Fibroblast of mammary gland (primary cell): ENCODE measurements at regions not wholly inside any gene's neighbourhood (a gene's known extent, or its start where the extent isn't known, plus 50 kb on each side); places are given as distances from the start of the nearest gene placed in this dataset.
"Not testable (repeated sequence)": the region's sequence is repeated elsewhere in the genome, so short reads cannot be mapped to it uniquely, and the experiment has no call there.

Experiments used
- DNase-seq: peaks from one replicate; pipeline ENCODE4 v3.0.0-alpha.2; 2010; ENCODE audit warnings: low read depth
- H3K4me3 ChIP-seq: 2 replicates; pipeline ENCODE4 v1.5.1; 2011; ENCODE audit warnings: low read depth, mild to moderate bottlenecking, low read length, moderate library complexity; ENCODE audit not compliant: control insufficient read depth
- CTCF ChIP-seq: conservative IDR thresholded peaks from 2 replicates; pipeline ENCODE4 v1.5.1; 2011; ENCODE audit warnings: low read depth, low read length, inconsistent platforms; ENCODE audit not compliant: control insufficient read depth, insufficient read depth

GRCh38 chr14:106372870-106373652 lies 846.7 kb downstream of the TMEM121 start:
- no peak overlapping the region for H3K4me3 ChIP-seq
- DNase-seq, result no peak
- peak; percentile 6 for TF ChIP-seq CTCF

- not testable (repeated sequence) for H3K4me3 ChIP-seq, DNase-seq
Observed at GRCh38 chr14:106373653-106374110, 847.3 kb downstream of the TMEM121 start.

GRCh38 chr14:106377432-106377831 lies 851.0 kb downstream of the TMEM121 start:
- H3K4me3 ChIP-seq, result no peak overlapping the region
- no peak for TF ChIP-seq CTCF
- DNase-seq, result no peak

- TF ChIP-seq CTCF, result no peak
- DNase-seq, result no peak
- H3K4me3 ChIP-seq, result no peak overlapping the region
Observed at GRCh38 chr14:106378191-106378590, 851.8 kb downstream of the TMEM121 start.

- no peak for DNase-seq
- TF ChIP-seq CTCF, result no peak
- H3K4me3 ChIP-seq, result no peak overlapping the region
Observed at GRCh38 chr14:106380740-106381139, 854.4 kb downstream of the TMEM121 start.

GRCh38 chr14:106389186-106389585 lies 862.8 kb downstream of the TMEM121 start:
- H3K4me3 ChIP-seq, DNase-seq: not testable (repeated sequence)

GRCh38 chr14:106390401-106390800 lies 864.0 kb downstream of the TMEM121 start:
- no peak for TF ChIP-seq CTCF
- DNase-seq, result no peak
- H3K4me3 ChIP-seq, result no peak overlapping the region

GRCh38 chr14:106390947-106391346 lies 864.6 kb downstream of the TMEM121 start:
- DNase-seq, result no peak
- TF ChIP-seq CTCF, result no peak

More at GRCh38 chr14:106390947-106391346, 864.6 kb downstream of the TMEM121 start:
- no peak overlapping the region for H3K4me3 ChIP-seq
